GM13977 (cell line): ENCODE measurements at regions not wholly inside any gene's neighbourhood (a gene's known extent, or its start where the extent isn't known, plus 50 kb on each side); places are given as distances from the start of the nearest gene placed in this dataset.

Experiments
- DNase-seq: peaks from one replicate; pipeline ENCODE4 v3.0.0; 2012; ENCODE audit warnings: low spot score
- in situ Hi-C: fragments of 300-500 bp; cut with MboI; formaldehyde crosslinking; loops from one replicate; pipeline ENCODE4 v1.12.0; 2022; ENCODE audit warnings: low sequenced_read_pairs, low pct_unique_long_range_greater_than_20kb, mixed read lengths, inconsistent platforms; ENCODE audit not compliant: unreplicated experiment
- TF ChIP-seq, protein P1 (sequence below): IDR thresholded peaks from 2 replicates; pipeline ENCODE4 v1.5.1; 2012; ENCODE audit warnings: mild to moderate bottlenecking, control low read depth; ENCODE audit not compliant: insufficient read depth; ENCODE audit errors: extremely low read depth, missing control alignments

DNA sequence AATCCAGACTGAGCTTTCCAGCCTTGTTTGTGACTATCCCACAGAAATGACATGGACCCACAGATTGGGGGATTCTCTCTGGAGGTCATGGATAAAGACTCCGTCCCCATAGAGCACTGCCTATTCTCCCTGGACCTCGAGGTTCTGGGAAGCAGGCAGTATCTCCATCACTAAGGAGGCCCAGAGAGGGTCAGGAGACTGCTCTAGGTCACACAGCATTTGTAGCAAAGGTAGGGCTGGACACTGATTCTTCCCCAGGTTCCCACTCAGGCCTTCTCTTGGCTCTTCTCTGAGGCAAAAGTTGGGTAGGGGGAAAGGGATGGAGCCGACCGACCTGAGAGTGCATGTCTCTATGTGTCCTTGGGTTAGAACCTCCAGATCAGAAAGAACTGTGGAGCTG lies 80.9 kb downstream of the PTPRS start:
- TF ChIP-seq, protein P1, sequence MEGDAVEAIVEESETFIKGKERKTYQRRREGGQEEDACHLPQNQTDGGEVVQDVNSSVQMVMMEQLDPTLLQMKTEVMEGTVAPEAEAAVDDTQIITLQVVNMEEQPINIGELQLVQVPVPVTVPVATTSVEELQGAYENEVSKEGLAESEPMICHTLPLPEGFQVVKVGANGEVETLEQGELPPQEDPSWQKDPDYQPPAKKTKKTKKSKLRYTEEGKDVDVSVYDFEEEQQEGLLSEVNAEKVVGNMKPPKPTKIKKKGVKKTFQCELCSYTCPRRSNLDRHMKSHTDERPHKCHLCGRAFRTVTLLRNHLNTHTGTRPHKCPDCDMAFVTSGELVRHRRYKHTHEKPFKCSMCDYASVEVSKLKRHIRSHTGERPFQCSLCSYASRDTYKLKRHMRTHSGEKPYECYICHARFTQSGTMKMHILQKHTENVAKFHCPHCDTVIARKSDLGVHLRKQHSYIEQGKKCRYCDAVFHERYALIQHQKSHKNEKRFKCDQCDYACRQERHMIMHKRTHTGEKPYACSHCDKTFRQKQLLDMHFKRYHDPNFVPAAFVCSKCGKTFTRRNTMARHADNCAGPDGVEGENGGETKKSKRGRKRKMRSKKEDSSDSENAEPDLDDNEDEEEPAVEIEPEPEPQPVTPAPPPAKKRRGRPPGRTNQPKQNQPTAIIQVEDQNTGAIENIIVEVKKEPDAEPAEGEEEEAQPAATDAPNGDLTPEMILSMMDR = no peak
- in situ Hi-C loops = no loop called here
- no peak for DNase-seq

DNA sequence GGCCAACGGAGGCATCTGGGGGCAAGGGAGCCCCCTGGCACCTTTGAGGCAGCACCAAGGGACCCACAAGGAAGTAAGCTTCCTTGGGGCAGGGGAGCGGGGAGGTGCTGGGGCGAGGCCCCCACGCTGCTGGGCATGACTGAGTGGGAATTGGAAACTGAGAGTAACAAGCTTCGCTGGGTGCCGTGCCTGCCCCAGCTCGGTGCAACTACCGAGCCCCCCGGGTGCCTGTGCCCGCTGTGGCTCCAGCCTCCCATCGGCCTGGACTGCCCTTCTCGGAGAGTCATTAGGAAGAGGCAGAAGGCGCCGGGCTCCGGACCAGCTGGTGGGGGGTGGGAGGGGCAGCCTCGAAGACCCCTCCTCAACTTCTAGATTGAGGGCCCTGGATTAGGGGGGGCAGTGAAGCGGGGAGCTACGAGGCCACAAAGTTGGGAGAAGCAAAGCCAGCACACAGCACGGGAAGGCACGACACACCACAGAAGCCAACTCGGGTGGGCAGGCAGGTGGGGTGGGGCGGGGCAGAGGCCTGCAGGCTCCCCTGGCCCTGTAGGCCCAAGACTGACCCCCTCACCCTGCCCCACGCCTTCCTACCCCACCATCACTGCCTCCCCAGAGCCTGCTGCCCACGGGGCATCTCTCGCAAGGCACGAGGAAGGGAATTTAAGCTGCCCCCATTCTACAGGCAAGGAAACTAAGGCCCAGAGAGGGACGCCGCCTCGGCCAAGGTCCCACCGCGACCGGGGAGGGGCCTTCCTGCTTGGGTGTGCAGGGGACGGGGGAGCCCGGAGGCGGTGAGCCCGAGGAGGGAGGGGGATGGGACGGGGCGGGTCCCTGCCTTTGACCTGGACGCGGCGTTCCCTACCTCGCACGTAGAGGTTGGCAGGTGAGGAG lies 83.2 kb downstream of the PTPRS start:
- in situ Hi-C loops = no loop called here
- no peak for DNase-seq
- TF ChIP-seq, protein P1 = no peak

DNA sequence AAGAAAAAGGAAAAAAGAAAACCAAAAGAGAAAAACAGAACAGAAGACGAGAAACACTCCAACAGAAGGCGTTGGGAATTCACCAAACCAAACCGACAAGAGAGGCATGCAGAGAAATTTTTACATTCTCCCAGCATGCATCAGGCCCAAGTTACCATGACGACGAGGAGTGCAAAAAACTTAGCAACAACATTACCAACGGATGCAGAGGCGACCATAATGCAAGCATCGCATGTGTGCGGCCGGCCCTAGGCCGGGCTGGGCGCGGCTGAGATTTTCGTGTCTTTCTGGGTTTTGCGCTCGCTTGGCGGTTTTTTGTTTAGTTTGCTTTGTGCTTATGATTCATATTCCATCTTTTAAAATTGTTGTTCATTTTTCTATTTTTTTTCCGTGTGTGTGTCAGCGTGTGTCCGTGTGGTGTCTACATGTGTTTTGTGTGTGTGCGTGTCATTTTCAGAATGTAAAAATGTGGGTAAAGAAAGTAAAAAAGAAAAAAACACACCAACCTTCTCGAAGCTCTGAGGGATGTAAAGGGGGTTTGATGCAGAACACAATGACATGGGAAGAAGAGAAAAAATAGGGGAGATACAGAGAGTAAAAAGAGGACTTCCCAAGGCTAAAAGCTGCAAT lies 84.9 kb downstream of the PTPRS start:
- in situ Hi-C loops = no loop called here
- TF ChIP-seq, protein P1 = no peak
- no peak for DNase-seq

DNA sequence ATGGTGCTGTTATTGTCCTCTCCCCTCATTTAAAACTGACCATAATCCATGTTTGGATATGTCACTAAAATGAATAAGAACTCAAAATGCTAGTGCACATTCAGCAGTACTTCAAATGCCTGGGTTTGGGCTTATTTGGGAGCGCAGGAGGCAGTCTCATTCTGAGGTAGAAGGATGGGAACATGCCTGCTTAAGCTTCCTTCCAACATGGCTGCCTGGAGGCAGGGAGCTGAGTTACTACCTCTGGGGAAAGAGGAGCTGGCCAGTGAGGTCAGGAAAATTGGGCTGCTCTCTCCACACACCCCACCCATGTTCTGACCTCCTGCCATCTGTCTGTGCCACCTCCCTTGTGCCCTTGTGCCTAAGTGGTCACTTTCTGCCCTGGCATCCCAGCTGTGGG lies 85.7 kb downstream of the PTPRS start:
- TF ChIP-seq, protein P1 = no peak
- no peak for DNase-seq
- in situ Hi-C loops = no loop called here

DNA sequence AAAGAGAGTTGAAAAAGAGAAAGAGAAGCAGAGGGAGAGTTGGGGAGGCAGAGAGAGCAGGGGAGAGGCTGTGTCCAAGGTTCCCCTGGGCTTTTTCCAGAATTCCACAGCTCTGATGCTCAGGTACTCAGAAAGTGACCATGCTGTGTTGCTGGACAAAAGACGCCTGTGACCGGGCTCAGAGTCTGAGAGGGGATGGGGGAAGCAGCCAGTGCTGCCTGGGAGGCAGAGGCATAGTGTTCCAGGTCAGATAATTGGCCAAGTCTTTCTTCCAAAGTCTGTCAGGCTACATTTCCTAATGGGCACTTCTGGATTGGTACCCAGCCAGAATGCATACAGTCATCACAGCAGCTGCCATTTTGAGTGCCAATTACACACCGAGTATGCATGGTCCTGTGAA lies 86.1 kb downstream of the PTPRS start:
- TF ChIP-seq, protein P1 = no peak
- in situ Hi-C loops = no loop called here
- no peak for DNase-seq

DNA sequence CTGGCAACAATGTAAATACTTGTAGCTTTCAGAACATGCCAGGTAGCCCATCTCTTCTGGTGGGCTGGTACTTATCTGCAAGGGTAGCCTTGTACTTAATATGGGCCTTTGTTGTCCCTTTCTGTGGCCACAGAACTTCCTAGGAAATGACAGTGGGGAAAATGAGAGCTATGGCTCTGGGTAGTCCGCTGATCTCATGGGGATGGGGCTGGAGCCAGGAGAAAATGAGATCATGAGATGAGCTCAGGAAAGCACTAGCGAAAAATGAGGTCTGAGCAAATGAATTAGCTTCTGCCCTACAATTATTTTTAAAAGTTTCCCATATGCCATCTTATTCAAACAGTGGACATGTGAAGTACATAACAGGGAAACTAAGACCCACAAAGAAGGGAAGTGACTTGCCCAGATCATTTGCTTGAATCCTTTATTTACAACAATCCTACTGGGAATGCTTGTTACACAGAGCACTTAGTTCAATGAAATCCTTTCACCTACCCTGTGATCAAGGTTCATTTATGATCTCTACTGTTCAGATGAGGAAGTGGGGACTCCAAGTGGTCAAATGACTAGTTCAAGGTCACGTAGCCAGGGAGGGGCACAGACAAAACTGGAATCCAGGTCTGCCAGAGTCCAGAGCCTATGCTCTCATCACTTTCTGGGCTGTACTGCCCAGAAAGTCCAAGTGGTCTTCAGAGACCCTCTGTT lies 87.1 kb downstream of the PTPRS start:
- in situ Hi-C loops = no loop called here
- no peak for DNase-seq
- TF ChIP-seq, protein P1 = no peak
